ENCODE measurements at regions not wholly inside any gene's neighbourhood (a gene's known extent, or its start where the extent isn't known, plus 50 kb on each side); places are given as distances from the start of the nearest gene placed in this dataset.
"Not testable (repeated sequence)": the region's sequence is repeated elsewhere in the genome, so short reads cannot be mapped to it uniquely, and the experiment has no call there.

GRCh38 chr7:142506601-142507000, 242.7 kb upstream of the PRSS1 start:
- TF ChIP-seq POLR2A (IDR thresholded peaks at IDR 0.05) (no peak), CTCF (IDR thresholded peaks at IDR 0.05) (no peak)
- H3K27ac ChIP-seq, result no peak overlapping the region

GRCh38 chr7:142503949-142504348, 245.3 kb upstream of the PRSS1 start:
- H3K27ac ChIP-seq; H3K9me3 ChIP-seq; H3K4me1 ChIP-seq; H3K4me3 ChIP-seq; H3K36me3 ChIP-seq; DNase-seq; intact Hi-C loops (cut with DNase I; ENCODE audit: low total_unique reads); H3K27me3 ChIP-seq: not testable (repeated sequence)

More at GRCh38 chr7:142506601-142507000, 242.7 kb upstream of the PRSS1 start:
- no peaks in the 10 kb centered on the region for H3K36me3 ChIP-seq
- DNase-seq, result no peak
- no peaks in the 10 kb centered on the region for H3K4me1 ChIP-seq
- no peaks in the 10 kb centered on the region for H3K9me3 ChIP-seq
- H3K27me3 ChIP-seq, result no peaks in the 10 kb centered on the region
- H3K4me3 ChIP-seq, result no peak overlapping the region
- intact Hi-C loops (cut with DNase I; ENCODE audit: low total_unique reads), result no loop called here

GRCh38 chr7:142503036-142503435, 245.2 kb upstream of the PRSS58 start:
- Histone ChIP-seq H3K4me1 (no peaks in the 10 kb centered on the region), H3K9me3 (no peaks in the 10 kb centered on the region), H3K27me3 (no peaks in the 10 kb centered on the region), H3K4me3 (no peak overlapping the region), H3K36me3 (no peaks in the 10 kb centered on the region), H3K27ac (no peak overlapping the region)
- intact Hi-C loops (cut with DNase I; ENCODE audit: low total_unique reads), result no loop called here
- TF ChIP-seq POLR2A (IDR thresholded peaks at IDR 0.05) (no peak), CTCF (IDR thresholded peaks at IDR 0.05) (no peak)
- no peak for DNase-seq

GRCh38 chr7:142501434-142501833, 243.6 kb upstream of the PRSS58 start:
- intact Hi-C loops (cut with DNase I; ENCODE audit: low total_unique reads), result no loop called here
- no peak for TF ChIP-seq CTCF (IDR thresholded peaks at IDR 0.05)
- TF ChIP-seq POLR2A (IDR thresholded peaks at IDR 0.05), result no peak

GRCh38 chr7:142500366-142500765, 242.5 kb upstream of the PRSS58 start:
- Histone ChIP-seq H3K4me1 (no peaks in the 10 kb centered on the region), H3K27me3 (no peaks in the 10 kb centered on the region), H3K4me3 (no peak overlapping the region), H3K9me3 (no peaks in the 10 kb centered on the region), H3K27ac (no peak overlapping the region), H3K36me3 (no peaks in the 10 kb centered on the region)
- no peak for DNase-seq
- TF ChIP-seq CTCF (IDR thresholded peaks at IDR 0.05), result no peak
- intact Hi-C loops (cut with DNase I; ENCODE audit: low total_unique reads), result no loop called here

More at GRCh38 chr7:142501434-142501833, 243.6 kb upstream of the PRSS58 start:
- no peak for DNase-seq
- Histone ChIP-seq H3K9me3 (no peaks in the 10 kb centered on the region), H3K27ac (no peak overlapping the region), H3K27me3 (no peaks in the 10 kb centered on the region), H3K4me3 (no peak overlapping the region), H3K4me1 (no peaks in the 10 kb centered on the region), H3K36me3 (no peaks in the 10 kb centered on the region)

GRCh38 chr7:142499635-142500034, 241.8 kb upstream of the PRSS58 start:
- Histone ChIP-seq H3K9me3 (no peaks in the 10 kb centered on the region), H3K4me1 (no peaks in the 10 kb centered on the region), H3K36me3 (no peaks in the 10 kb centered on the region), H3K27me3 (no peaks in the 10 kb centered on the region), H3K27ac (no peak overlapping the region), H3K4me3 (no peak overlapping the region)
- DNase-seq, result no peak
- intact Hi-C loops (cut with DNase I; ENCODE audit: low total_unique reads), result no loop called here
- TF ChIP-seq CTCF (IDR thresholded peaks at IDR 0.05), result no peak
- TF ChIP-seq POLR2A (IDR thresholded peaks at IDR 0.05), result no peak
